Skin epidermis (tissue), 12 donors: ENCODE measurements at regions not wholly inside any gene's neighbourhood (a gene's known extent, or its start where the extent isn't known, plus 50 kb on each side); places are given as distances from the start of the nearest gene placed in this dataset.

ENCODE experiments used
- H3K27ac ChIP-seq, 21 experiments: fragments of 200-600 bp; sonication (generic) in 11 of 21; one replicate each; pipeline ENCODE4 v1.5.0; 2020; ENCODE audit warnings: mild to moderate bottlenecking in 3 of 21, inconsistent platforms in 2 of 21, moderate library complexity in 2 of 21
- H3K4me3 ChIP-seq, 7 experiments: fragments of 200-600 bp; sonication (generic) in 2 of 7; one replicate each; pipeline ENCODE4 v1.5.0; 2020; ENCODE audit warnings: inconsistent platforms in 2 of 7, mild to moderate bottlenecking in 2 of 7, moderate library complexity in 1 of 7

DNA sequence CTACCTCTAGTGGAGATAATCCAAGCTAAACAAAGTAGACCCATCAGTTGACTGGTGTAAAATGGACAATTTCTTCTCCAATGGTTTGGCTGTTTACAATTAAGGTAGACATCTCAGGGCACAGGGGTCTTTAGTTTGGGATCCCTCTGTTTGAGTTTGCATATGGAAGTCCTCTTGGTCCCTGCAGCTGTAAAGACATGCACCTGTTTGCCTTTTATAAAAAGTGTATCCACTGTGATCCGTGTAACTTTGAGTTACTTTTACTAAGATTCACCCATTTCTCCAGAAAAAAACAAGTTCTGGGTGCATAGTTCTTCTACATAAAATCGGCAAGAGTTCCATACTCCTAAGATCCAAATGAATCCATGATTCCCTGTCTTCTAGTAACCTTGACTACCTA, 374.7 kb upstream of the ADAMTS16 start:
- Histone ChIP-seq H3K27ac (no peak overlapping the region), H3K4me3 (no peak overlapping the region)

DNA sequence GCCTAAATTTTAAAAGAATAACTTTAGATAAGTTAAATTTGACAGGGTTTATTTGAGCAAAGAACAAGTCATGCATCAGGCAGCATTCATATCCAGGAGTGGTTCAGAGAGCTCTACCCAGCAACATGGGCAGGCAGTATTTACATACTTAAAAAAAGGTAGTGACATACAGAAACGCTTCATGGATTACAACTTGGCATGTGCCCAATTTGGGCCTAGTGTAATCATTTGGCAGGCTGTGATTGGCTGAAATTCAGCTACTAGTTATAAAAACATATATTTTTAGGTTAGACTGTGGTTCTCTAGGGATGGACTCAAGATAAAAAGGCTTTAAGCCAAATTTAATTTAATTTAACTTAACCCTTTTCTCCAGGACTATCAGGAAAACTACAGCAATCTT, 374.0 kb upstream of the ADAMTS16 start:
- H3K4me3 ChIP-seq, result no peak overlapping the region
- H3K27ac ChIP-seq, result no peak overlapping the region

DNA sequence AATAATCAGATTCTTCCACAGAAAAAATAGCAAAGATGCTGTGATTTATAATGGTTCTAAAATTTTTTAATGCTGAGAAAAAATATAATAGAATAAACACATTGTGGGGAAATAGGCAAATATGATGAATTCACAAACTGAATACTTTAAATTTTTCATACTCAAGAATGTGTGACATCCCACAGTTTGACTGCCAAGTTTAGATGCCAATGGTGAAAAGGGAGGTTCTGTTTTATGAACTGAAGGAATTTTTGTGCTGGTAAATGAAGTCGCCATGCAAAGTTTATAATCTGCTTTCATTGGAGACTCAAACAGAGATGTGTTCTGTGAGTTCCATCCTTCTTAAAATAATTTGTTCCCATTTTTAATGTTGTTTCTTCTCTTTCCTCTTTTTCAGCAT, 367.5 kb upstream of the ADAMTS16 start:
- no peak overlapping the region for H3K4me3 ChIP-seq
- no peak overlapping the region for H3K27ac ChIP-seq

DNA sequence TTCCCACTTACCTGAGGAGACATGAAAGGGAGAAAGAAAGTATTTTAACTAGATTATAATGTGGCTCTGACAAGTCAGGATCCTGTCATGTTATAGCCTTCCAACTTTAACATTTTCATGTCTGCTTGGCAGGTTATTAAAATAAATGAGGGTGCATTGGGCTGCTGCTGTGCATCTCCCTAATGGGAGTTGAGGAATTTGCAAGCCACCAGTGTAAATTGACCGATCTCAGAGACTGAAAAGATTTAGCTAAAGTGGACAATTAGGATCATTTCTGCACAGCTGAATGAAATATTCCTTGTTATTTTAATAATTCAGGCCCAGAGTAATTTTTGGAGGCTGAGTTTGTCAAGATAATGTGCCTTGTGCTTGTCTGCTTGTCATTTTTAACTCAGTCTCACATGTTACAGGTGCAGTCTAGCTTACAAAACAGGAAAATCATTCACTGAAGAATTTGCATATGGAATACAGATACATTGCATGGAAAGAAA, 366.3 kb upstream of the ADAMTS16 start:
- H3K4me3 ChIP-seq, result no peak overlapping the region

DNA sequence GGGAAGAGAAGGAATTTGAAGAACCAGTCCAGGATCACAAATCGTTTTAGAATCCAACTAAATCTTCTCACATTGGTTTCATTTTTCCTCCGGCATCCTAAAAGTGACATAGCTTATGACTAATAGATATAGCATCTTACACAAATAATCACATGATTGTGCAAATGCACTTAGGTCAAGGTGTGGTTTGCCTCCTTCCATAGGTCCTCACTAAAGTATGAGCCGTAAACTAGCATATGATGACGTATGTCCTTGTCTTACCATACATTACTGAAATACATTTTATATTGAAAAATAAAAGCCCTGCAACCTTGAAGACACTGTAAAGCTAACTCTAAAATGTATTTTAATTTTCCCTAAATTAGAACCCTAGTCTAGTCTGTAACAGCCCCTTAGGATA, 362.7 kb upstream of the ADAMTS16 start:
- no peak overlapping the region for H3K4me3 ChIP-seq
- no peak overlapping the region for H3K27ac ChIP-seq

More for the DNA sequence above, 366.3 kb upstream of the ADAMTS16 start:
- H3K27ac ChIP-seq, result no peak overlapping the region

DNA sequence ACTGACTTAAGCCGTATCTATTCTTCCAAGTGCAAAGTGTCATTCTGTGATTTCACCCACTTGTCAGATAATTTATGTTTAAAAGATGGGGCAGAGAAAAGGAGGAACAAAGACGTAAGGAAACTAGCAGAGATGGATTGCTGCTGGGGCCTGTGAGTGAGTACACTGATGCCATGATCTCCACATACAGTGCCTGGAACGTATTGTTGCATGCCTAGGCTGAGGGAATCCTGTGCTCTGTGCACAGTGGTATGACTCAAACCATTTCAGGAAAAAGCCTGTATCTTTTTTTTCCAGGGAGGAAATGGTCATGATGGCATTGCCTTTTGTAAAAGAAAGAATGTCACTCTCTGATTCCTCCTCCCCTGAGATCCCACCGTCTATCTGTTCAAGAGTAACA, 359.5 kb upstream of the ADAMTS16 start:
- Histone ChIP-seq H3K4me3 (no peak overlapping the region), H3K27ac (no peak overlapping the region)

DNA sequence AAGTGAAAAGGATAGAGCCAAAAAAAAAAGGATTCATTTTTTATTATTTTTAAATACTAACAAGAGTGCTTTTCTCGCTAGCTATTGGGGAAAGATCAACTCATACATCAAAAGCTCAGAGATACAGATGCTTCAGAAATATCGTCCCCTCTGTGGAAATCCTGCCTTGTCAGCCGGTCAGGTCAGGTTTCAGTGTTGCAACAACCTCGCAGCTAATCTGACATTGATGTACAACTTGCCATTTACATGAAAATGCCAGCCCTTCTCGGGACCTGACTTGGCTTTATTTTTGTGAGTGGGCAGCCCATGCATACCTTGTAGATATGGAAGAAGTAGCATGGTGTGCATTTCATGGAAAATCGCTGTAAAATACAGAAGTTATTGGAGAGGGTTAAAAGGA, 358.8 kb upstream of the ADAMTS16 start:
- H3K4me3 ChIP-seq, result no peak overlapping the region
- no peak overlapping the region for H3K27ac ChIP-seq

DNA sequence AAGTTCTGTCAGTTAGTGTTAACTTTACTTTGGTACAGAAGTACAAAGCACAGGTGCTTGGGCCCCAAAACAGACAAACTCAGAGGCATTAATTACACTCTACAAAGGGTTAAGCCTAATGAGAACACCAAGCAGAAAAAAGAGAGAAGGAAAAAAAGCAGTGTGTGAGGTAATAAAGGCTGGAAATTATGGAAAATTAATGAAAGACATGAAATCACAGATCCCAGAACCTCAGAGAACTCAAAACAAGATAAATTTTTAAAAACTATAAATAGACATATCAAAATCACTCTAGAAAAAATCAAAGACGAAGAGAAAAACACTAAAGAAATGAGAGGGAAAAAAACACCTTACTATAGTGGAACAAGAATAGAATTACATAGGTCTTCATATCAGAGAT, 354.2 kb upstream of the ADAMTS16 start:
- Histone ChIP-seq H3K27ac (no peak overlapping the region), H3K4me3 (no peak overlapping the region)

DNA sequence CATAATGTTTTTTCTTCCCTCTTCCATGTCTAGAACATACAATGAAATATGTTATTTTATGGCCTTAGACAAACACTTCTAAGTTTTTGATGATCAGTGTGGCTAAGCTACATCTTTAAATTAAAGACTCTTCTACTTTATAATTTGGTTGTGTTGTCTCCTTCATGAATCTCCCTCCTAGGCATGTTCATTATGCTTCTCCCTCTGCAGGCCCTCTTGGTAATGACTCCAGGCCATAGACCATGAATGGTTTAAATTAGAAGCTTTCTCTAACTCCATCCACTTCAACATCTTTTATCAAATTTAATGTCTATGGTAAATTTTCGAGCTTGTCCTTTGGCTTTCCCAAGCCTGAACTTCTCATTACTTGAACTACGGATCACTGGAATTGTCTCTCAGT, 342.7 kb upstream of the ADAMTS16 start:
- Histone ChIP-seq H3K4me3 (no peak overlapping the region), H3K27ac (no peak overlapping the region)

DNA sequence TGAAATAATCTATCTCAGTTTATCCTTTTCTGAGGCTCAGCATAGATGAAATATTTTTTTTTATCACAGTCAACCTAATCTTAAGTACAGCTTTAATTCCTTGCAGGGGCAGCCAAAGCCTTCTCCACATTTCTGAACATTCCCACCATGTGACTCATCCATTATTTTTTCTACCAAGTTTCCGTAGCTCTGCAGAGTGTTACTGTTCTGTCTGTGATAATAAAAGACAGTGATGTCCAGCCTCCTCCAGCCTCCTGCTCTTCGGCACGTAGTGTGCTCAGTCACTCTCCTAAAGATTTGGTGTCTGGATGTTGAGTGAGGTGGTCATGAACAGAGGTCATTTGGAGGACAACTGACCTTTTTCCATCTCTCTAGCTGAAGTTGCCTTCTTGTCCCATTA, 338.1 kb upstream of the ADAMTS16 start:
- H3K27ac ChIP-seq, result peak overlapping the region in 1 of 21 experiments; percentile 21
- H3K4me3 ChIP-seq, result no peak overlapping the region

DNA sequence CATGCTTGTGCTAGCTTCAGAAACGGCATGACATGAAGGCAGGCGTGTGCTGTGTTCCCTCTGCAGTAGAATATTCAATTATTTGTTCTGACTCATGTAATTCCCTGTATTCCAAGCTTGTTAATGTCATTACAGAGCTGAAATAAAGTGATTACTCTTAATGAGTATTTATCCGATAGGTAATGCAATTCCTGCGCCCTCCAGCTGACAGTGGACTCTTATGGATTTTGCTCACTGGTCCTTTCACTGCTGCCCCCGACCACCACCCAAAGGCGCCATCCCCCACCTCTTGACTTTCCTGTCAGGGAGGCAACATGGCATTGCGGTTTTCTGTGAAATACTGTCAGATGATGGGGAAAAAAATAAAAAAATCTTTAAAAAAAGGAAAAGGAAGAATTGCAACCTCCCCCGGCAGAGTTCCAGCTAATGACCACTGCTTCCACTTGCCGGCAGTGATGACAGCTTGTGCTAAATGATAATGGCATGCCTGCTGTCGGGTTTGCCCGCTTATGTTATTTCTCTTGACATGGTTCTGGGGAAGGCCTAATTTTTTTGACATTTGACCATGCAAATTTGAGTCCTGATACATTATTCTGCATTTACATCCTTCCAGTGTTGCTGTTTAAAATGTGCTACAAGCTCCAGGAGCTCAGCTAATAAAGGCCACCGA, 335.3 kb upstream of the ADAMTS16 start:
- Histone ChIP-seq H3K4me3 (no peak overlapping the region), H3K27ac (no peak overlapping the region)

DNA sequence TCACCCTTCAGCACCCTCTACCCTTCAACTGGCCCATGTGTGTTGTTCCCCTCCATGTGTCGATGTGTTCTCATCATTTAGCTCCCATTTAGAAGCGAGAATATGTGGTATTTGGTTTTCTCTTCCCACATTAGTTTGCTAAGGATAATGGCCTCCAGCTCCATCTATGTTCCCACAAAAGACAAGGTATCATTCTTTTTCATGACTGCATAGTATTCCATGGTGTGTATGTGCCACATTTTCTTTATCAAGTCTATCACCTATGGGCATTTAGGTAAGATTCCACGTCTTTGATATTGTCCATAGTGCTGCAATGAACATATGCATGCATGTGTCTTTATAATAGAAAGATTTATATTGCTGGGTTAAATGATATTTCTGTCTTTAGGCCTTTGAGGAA, 325.1 kb upstream of the ADAMTS16 start:
- Histone ChIP-seq H3K27ac (no peak overlapping the region), H3K4me3 (no peak overlapping the region)

DNA sequence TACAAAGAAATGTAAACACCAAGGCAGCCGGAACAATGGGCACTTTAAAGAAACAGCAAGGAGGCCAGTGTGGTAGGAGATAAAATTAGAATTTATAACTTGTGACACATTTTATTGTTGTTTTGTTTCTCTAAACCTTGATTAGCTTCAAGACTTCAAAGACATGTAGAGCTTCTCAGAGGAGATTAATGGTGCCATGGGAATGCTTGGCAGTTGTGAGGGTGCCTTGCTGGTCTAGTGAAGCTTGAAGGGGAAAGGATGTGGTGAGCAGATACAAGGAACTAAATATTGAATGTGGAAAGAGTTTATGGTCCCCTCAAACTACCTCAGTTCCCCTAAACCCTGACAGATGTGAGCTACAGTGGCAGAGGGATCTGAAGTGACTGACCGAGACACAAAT, 322.4 kb upstream of the ADAMTS16 start:
- H3K4me3 ChIP-seq, result no peak overlapping the region
- H3K27ac ChIP-seq, result no peak overlapping the region

DNA sequence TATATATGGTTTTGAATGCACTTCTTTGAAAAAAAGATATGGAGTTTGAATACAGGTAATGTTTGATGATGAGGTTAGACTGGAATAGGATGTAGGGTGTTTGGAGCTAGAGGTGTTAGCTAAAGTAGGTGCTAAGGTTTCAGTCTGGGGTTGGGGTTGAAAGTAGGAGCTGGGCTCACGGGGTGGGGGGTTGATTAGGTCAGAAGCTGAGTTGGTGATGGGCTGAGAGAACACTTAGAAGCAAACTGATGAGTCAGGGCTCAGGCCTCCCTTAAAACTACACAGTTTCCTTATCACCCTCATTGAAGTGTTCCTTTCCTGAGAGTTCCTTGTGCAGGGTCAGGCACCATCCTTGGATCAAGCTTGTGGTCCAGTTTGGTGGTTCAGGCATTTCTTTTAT, 308.8 kb upstream of the ADAMTS16 start:
- H3K4me3 ChIP-seq, result no peak overlapping the region
- no peak overlapping the region for H3K27ac ChIP-seq

DNA sequence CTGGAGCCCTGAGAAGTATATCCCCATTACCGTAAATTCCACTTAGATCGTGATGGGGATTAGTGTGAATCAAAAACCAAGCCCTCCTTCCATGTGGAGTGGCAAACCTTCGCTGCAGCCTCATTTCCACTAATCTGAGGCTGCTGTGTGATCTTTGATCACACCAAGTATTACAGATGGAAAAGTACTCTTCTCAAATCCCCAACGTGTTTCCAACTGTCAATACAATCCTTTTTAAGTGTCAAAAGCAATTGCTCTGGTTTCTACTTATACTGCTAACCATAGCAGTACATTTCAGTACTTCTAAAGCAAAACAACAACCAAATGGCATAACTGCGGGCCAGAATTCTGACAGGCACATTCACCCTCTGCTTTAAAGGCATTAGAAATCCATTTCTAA, 307.7 kb upstream of the ADAMTS16 start:
- no peak overlapping the region for H3K4me3 ChIP-seq

DNA sequence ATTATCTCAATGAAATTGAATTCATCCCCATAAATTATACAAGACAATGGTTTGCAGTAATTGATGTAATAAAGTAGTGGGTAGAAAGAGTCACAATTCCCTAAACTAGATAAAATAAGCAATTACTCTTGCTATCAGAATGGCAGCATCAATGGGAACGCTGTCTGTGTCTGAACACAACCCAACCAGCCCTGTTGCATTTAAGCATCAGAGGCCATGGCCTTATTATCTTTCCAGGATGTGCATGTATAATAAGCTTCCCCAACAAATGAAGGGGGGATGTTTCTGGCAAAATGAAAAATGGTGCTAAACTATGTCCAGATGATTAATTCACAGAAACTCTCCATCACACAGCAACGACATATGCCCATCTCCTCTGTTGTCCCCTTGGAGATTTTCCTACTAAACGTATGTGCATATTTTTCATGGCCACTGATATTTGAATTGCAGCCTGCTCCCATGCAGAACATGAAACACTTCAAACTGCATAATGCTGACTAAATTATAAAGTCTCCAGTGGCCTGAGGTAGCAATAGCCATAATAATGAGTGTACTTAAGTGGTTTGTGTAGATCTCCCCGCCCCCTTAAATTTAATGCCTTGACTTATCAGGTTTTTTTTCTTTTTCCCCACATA, 306.9 kb upstream of the ADAMTS16 start:
- H3K4me3 ChIP-seq, result no peak overlapping the region
- H3K27ac ChIP-seq, result no peak overlapping the region

More for the DNA sequence above, 307.7 kb upstream of the ADAMTS16 start:
- no peak overlapping the region for H3K27ac ChIP-seq

DNA sequence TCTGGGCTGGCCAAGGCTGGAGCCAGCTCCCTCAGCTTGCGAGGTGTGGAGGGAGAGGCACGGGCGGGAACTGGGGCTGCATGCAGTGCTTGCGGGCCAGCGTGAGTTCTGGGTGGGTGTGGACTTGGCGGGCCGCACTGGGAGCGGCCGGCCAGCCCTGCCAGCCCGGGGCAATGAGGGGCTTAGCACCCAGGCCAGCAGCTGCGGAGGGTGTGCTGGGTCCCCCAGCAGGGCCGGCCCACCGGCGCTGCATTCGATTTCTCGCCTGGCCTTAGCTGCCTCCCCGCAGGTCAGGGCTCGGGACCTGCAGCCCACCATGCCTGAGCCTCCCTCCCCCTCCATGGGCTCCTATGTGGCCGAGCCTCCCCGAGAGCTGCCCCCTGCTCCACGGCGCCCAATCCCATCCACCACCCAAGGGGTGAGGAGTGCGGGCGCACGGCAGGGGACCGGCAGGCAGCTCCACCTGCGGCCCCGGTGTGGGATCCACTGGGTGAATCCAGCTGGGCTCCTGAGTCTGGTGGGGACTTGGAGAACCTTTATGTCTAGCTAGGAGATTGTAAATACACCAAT, 302.6 kb upstream of the ADAMTS16 start:
- Histone ChIP-seq H3K27ac (no peak overlapping the region), H3K4me3 (no peak overlapping the region)

DNA sequence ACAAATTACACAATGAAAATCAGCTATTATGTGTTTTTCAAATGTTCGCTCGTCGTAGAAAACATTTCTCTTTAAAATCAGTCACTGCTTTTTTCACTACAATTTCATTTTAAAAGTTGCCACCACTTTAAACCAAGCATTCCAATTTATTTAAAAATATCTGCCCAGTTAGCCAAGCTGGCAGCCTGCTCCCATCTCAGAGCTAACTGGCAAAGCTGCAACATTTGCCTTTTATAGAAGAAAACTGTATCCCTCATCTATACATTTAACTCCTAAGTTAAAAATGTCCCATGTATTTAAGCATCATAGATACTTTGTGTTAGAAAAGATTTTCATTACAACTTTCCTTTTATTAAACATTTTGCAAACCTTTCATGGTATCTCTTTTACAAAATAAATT, 294.9 kb upstream of the ADAMTS16 start:
- no peak overlapping the region for H3K27ac ChIP-seq
- H3K4me3 ChIP-seq, result no peak overlapping the region

DNA sequence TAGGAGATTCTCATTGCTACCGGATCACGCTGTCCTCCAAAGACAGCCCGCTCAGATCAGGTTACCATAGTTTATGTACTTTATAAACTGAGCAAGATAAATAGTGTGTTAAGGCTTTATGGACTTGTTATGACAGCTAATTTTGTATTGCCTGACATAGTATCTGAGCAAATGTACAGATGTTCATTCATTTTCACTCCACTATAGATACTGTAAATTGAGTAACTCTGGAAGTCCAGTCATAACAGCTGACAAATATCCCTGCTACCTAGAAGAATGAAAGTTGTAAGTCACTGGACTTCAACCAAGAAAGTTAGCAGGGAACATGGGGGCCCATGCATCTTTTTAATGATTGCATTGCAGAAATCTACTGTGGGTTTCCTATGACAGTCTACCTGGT, 292.4 kb upstream of the ADAMTS16 start:
- no peak overlapping the region for H3K4me3 ChIP-seq
- H3K27ac ChIP-seq, result no peak overlapping the region

DNA sequence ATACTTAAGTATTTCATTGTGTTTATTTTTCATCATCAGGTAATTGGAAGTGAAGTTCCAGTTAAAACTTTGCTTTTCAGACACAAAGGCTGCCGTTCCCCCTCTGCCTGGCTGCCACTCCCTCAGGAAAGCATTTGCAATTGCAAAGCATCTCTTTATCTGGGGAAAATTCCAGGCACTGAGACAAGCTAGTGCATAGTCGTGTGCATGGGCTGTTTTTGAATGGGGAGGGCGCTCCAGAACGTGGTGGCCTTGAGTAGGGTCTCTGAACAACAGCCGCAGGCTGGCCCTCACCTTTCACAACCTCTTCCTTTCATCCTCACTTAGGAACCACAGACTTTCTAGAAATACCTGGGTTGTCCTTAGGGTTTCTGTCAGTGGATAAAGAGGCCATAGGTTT, 285.1 kb upstream of the ADAMTS16 start:
- Histone ChIP-seq H3K27ac (no peak overlapping the region), H3K4me3 (no peak overlapping the region)

DNA sequence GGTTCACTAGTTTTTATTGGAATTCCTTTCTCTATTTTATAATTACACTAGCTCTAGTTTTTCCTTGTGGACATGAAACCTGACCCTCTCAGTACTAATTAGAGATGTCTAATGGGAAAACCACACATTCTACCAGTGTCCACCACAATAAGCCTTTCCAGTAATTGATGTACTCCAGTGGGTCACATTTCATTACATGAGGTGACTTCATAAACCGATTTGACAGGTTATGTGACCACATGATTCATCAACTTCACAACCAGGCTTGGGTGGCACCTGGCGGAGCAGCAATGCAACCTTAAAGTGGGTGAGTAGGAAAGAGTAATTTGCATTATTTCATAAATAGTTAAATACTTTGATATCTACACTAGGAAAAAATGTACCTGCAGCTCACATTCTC, 284.2 kb upstream of the ADAMTS16 start:
- no peak overlapping the region for H3K4me3 ChIP-seq
- H3K27ac ChIP-seq, result no peak overlapping the region
